ENCODE measurements at regions not wholly inside any gene's neighbourhood (a gene's known extent, or its start where the extent isn't known, plus 50 kb on each side); places are given as distances from the start of the nearest gene placed in this dataset.

- H3K4me3 ChIP-seq (ENCODE audit: low read depth, low read length), result no peak overlapping the region
- H3K36me3 ChIP-seq (ENCODE audit: control insufficient read depth, insufficient read depth, low read length), result no peaks in the 10 kb centered on the region
- 0 out of 2 replicates have a peak, but pooled peaks cover 2% of the 10 kb centered on the region for H3K9me3 ChIP-seq (ENCODE audit: control insufficient read depth, insufficient read depth, low read depth, low read length)
- H3K9ac ChIP-seq (ENCODE audit: low read length), result no peak overlapping the region
- no peaks in the 10 kb centered on the region for H3K27me3 ChIP-seq (ENCODE audit: control insufficient read depth, insufficient read depth, low read length)
- H3K4me1 ChIP-seq (ENCODE audit: control insufficient read depth, insufficient read depth, low read length), result no peaks in the 10 kb centered on the region
- H3K27ac ChIP-seq (ENCODE audit: low read depth, low read length), result no peak overlapping the region
Measured at GRCh38 chr5:118052503-118052902, 935.8 kb downstream of the DTWD2 start.

DNA sequence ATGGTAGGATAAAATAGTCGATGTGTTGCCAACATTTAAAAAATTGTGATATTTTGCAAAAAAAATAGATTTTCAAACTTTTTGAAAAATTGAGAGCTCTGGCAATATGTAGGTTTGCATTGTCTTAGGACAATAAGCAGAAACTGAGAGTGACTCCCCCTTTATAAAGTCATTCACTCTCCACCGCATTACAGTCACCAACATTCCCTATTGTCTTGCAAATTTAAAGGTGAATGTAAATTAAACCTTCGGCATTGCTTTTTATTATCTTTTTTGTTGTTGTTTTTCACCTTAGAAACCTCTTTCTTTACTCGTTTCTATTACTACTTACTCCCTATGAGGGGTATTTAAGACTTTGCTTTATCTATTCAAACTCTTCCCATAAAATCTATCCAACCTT, 944.2 kb downstream of the DTWD2 start:
- peaks cover 16% of the 10 kb centered on the region for H3K4me1 ChIP-seq (ENCODE audit: control insufficient read depth, insufficient read depth, low read length)
- no peak overlapping the region for H3K27ac ChIP-seq (ENCODE audit: low read depth, low read length)
- H3K9me3 ChIP-seq (ENCODE audit: control insufficient read depth, insufficient read depth, low read depth, low read length), result no peaks in the 10 kb centered on the region
- H3K27me3 ChIP-seq (ENCODE audit: control insufficient read depth, insufficient read depth, low read length), result no peaks in the 10 kb centered on the region
- no peak overlapping the region for H3K9ac ChIP-seq (ENCODE audit: low read length)
- no peak overlapping the region for H3K4me3 ChIP-seq (ENCODE audit: low read depth, low read length)
- H3K36me3 ChIP-seq (ENCODE audit: control insufficient read depth, insufficient read depth, low read length), result no peaks in the 10 kb centered on the region

- no peak overlapping the region for H3K27ac ChIP-seq (ENCODE audit: low read depth, low read length)
- H3K4me1 ChIP-seq (ENCODE audit: control insufficient read depth, insufficient read depth, low read length), result peaks cover 16% of the 10 kb centered on the region
- H3K36me3 ChIP-seq (ENCODE audit: control insufficient read depth, insufficient read depth, low read length), result no peaks in the 10 kb centered on the region
- no peaks in the 10 kb centered on the region for H3K27me3 ChIP-seq (ENCODE audit: control insufficient read depth, insufficient read depth, low read length)
- H3K4me3 ChIP-seq (ENCODE audit: low read depth, low read length), result no peak overlapping the region
- H3K9ac ChIP-seq (ENCODE audit: low read length), result no peak overlapping the region
- no peaks in the 10 kb centered on the region for H3K9me3 ChIP-seq (ENCODE audit: control insufficient read depth, insufficient read depth, low read depth, low read length)
Measured at GRCh38 chr5:118043531-118043930, 944.8 kb downstream of the DTWD2 start.

GRCh38 chr5:118042076-118042475, 946.3 kb downstream of the DTWD2 start:
- H3K4me1 ChIP-seq (ENCODE audit: control insufficient read depth, insufficient read depth, low read length), result peaks cover 16% of the 10 kb centered on the region
- H3K36me3 ChIP-seq (ENCODE audit: control insufficient read depth, insufficient read depth, low read length), result no peaks in the 10 kb centered on the region
- no peak overlapping the region for H3K4me3 ChIP-seq (ENCODE audit: low read depth, low read length)
- H3K9me3 ChIP-seq (ENCODE audit: control insufficient read depth, insufficient read depth, low read depth, low read length), result no peaks in the 10 kb centered on the region
- H3K9ac ChIP-seq (ENCODE audit: low read length), result no peak overlapping the region
- no peaks in the 10 kb centered on the region for H3K27me3 ChIP-seq (ENCODE audit: control insufficient read depth, insufficient read depth, low read length)
- no peak overlapping the region for H3K27ac ChIP-seq (ENCODE audit: low read depth, low read length)

GRCh38 chr5:118040496-118040895, 947.9 kb downstream of the DTWD2 start:
- Histone ChIP-seq H3K9ac (ENCODE audit: low read length) (no peak overlapping the region), H3K4me3 (ENCODE audit: low read depth, low read length) (no peak overlapping the region), H3K27me3 (ENCODE audit: control insufficient read depth, insufficient read depth, low read length) (no peaks in the 10 kb centered on the region), H3K36me3 (ENCODE audit: control insufficient read depth, insufficient read depth, low read length) (no peaks in the 10 kb centered on the region), H3K27ac (ENCODE audit: low read depth, low read length) (no peak overlapping the region), H3K4me1 (ENCODE audit: control insufficient read depth, insufficient read depth, low read length) (peaks cover 16% of the 10 kb centered on the region), H3K9me3 (ENCODE audit: control insufficient read depth, insufficient read depth, low read depth, low read length) (no peaks in the 10 kb centered on the region)

DNA sequence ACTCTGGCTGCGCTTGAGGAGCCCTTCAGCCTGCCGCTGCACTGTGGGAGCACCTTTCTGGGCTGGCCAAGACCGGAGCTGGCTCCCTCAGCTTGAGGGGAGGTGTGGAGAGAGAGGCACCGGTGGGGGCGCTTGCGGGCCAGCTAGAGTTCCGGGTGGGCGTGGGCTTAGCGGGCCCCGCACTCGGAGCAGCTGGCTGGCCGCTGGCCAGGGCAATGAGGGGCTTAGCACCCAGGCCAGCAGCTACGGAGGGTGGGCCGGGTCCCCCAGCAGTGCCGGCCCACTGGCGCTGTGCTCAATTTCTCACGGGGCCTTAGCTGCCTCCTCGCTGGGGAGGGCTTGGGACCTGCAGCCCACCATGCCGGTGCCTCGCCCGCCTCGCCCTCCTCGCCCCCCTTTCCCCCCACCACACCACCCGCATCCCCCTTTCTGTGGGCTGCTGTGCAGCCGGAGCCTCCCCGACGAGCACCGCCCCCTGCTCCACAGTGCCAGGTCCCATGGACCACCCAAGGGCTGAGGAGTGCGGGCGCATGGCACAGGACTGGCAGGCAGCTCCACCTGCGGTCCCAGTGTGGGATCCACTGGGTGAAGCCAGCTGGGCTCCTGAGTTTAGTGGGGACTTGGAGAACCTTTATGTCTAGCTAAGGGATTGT, 954.5 kb downstream of the DTWD2 start:
- Histone ChIP-seq H3K9ac (ENCODE audit: low read length) (no peak overlapping the region), H3K9me3 (ENCODE audit: control insufficient read depth, insufficient read depth, low read depth, low read length) (peaks cover 8% of the 10 kb centered on the region; the same call in 1 of the 2 replicates), H3K27ac (ENCODE audit: low read depth, low read length) (no peak overlapping the region)

GRCh38 chr5:118029807-118030206, 958.5 kb downstream of the DTWD2 start:
- no peak overlapping the region for H3K9ac ChIP-seq (ENCODE audit: low read length)
- H3K27ac ChIP-seq (ENCODE audit: low read depth, low read length), result no peak overlapping the region
- no peaks in the 10 kb centered on the region for H3K36me3 ChIP-seq (ENCODE audit: control insufficient read depth, insufficient read depth, low read length)
- no peak overlapping the region for H3K4me3 ChIP-seq (ENCODE audit: low read depth, low read length)
- H3K9me3 ChIP-seq (ENCODE audit: control insufficient read depth, insufficient read depth, low read depth, low read length), result peaks cover 6% of the 10 kb centered on the region; the same call in 1 of the 2 replicates
- H3K4me1 ChIP-seq (ENCODE audit: control insufficient read depth, insufficient read depth, low read length), result no peaks in the 10 kb centered on the region
- H3K27me3 ChIP-seq (ENCODE audit: control insufficient read depth, insufficient read depth, low read length), result no peaks in the 10 kb centered on the region

More for the DNA sequence above, 954.5 kb downstream of the DTWD2 start:
- Histone ChIP-seq H3K4me1 (ENCODE audit: control insufficient read depth, insufficient read depth, low read length) (no peaks in the 10 kb centered on the region), H3K27me3 (ENCODE audit: control insufficient read depth, insufficient read depth, low read length) (no peaks in the 10 kb centered on the region), H3K36me3 (ENCODE audit: control insufficient read depth, insufficient read depth, low read length) (no peaks in the 10 kb centered on the region), H3K4me3 (ENCODE audit: low read depth, low read length) (no peak overlapping the region)

GRCh38 chr5:118022062-118022461, 966.3 kb downstream of the DTWD2 start:
- Histone ChIP-seq H3K36me3 (ENCODE audit: control insufficient read depth, insufficient read depth, low read length) (no peaks in the 10 kb centered on the region), H3K4me1 (ENCODE audit: control insufficient read depth, insufficient read depth, low read length) (peaks cover 4% of the 10 kb centered on the region; the same call in 1 of the 2 replicates), H3K27me3 (ENCODE audit: control insufficient read depth, insufficient read depth, low read length) (no peaks in the 10 kb centered on the region), H3K9ac (ENCODE audit: low read length) (no peak overlapping the region), H3K4me3 (ENCODE audit: low read depth, low read length) (no peak overlapping the region), H3K27ac (ENCODE audit: low read depth, low read length) (no peak overlapping the region), H3K9me3 (ENCODE audit: control insufficient read depth, insufficient read depth, low read depth, low read length) (no peaks in the 10 kb centered on the region)

DNA sequence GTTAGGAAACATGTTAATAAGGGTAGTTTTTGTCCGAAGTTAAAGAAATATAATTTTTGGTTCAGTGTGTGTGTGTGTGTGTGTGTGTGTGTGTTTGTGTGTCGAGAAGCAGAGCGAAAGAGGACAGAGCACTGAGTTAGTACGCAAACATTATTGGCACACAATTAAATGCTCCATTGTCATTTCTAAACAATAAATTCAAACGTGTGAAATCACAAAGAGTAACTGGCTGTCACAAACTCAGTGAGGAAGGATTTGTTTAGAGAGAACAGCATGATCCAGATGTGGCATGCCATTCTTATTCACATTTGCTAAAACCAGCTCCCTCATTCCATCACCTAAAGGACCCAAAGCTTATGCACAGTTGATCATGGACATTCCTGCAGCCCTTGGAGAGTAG, 970.8 kb downstream of the DTWD2 start:
- no peak overlapping the region for H3K9ac ChIP-seq (ENCODE audit: low read length)
- H3K9me3 ChIP-seq (ENCODE audit: control insufficient read depth, insufficient read depth, low read depth, low read length), result no peaks in the 10 kb centered on the region
- peaks cover 4% of the 10 kb centered on the region; the same call in 1 of the 2 replicates for H3K4me1 ChIP-seq (ENCODE audit: control insufficient read depth, insufficient read depth, low read length)
- no peaks in the 10 kb centered on the region for H3K27me3 ChIP-seq (ENCODE audit: control insufficient read depth, insufficient read depth, low read length)
- no peaks in the 10 kb centered on the region for H3K36me3 ChIP-seq (ENCODE audit: control insufficient read depth, insufficient read depth, low read length)
- no peak overlapping the region for H3K4me3 ChIP-seq (ENCODE audit: low read depth, low read length)
- H3K27ac ChIP-seq (ENCODE audit: low read depth, low read length), result no peak overlapping the region

DNA sequence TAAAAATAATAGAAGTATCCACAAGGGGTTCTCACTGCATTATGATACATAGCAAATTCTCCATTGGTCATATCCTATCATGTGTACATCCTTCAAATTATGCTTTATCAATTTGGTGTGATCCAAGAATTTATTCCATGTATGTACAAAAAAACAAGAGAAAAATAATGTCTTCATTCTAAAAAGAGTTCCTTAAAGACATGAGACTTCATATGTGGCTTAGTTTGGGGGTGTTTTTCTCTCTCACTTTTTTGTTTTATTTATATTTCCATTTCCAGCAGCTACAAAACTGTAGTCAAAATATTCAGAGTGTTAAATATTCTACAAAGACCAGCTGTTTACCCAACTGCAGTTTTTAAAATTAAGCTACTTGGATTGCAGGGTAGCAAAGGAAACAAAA, 972.0 kb downstream of the DTWD2 start:
- H3K9ac ChIP-seq (ENCODE audit: low read length), result no peak overlapping the region
- H3K4me3 ChIP-seq (ENCODE audit: low read depth, low read length), result no peak overlapping the region
- H3K4me1 ChIP-seq (ENCODE audit: control insufficient read depth, insufficient read depth, low read length), result peaks cover 4% of the 10 kb centered on the region; the same call in 1 of the 2 replicates
- H3K9me3 ChIP-seq (ENCODE audit: control insufficient read depth, insufficient read depth, low read depth, low read length), result no peaks in the 10 kb centered on the region
- H3K27ac ChIP-seq (ENCODE audit: low read depth, low read length), result no peak overlapping the region
- no peaks in the 10 kb centered on the region for H3K36me3 ChIP-seq (ENCODE audit: control insufficient read depth, insufficient read depth, low read length)
- H3K27me3 ChIP-seq (ENCODE audit: control insufficient read depth, insufficient read depth, low read length), result no peaks in the 10 kb centered on the region

- Histone ChIP-seq H3K9me3 (ENCODE audit: control insufficient read depth, insufficient read depth, low read depth, low read length) (no peaks in the 10 kb centered on the region), H3K27me3 (ENCODE audit: control insufficient read depth, insufficient read depth, low read length) (no peaks in the 10 kb centered on the region), H3K4me3 (ENCODE audit: low read depth, low read length) (no peak overlapping the region), H3K36me3 (ENCODE audit: control insufficient read depth, insufficient read depth, low read length) (no peaks in the 10 kb centered on the region), H3K4me1 (ENCODE audit: control insufficient read depth, insufficient read depth, low read length) (peaks cover 4% of the 10 kb centered on the region; the same call in 1 of the 2 replicates), H3K9ac (ENCODE audit: low read length) (no peak overlapping the region), H3K27ac (ENCODE audit: low read depth, low read length) (no peak overlapping the region)
Measured at GRCh38 chr5:118015511-118015910, 972.8 kb downstream of the DTWD2 start.
